ENCODE measurements at regions not wholly inside any gene's neighbourhood (a gene's known extent, or its start where the extent isn't known, plus 50 kb on each side); places are given as distances from the start of the nearest gene placed in this dataset.
A peak's percentile ranks its signal among the peaks of the same experiment; 100 is the strongest.
"Not testable (repeated sequence)": the region's sequence is repeated elsewhere in the genome, so short reads cannot be mapped to it uniquely, and the experiment has no call there.

DNA sequence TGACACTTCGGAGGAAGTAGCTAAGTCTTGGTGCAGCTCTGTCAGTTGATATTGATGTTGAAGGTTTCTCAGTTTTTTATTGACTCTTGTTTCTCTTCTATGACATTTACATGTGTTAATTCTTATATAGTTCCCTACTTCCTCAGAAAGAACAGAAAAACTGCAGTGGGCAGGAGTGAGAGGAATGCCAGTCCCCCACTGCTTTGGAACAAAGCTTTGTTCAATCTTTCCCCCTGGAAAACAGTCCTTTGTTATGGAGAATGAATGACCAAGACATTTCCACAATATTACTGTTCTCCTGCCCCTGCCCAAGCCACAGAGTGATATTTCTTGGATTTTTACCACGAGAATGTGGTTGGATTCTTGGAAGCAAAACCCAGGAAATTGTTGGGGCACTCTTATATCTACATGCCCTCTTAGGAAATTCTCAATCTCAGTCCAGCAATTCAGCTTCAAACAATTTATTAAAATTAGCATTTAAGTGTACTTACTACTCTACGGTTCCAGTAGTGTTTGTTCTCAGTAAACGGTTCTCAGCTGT lies 258.0 kb upstream of the KCND2 start:
- no peak for DNase-seq (ENCODE audit: low read depth)

DNA sequence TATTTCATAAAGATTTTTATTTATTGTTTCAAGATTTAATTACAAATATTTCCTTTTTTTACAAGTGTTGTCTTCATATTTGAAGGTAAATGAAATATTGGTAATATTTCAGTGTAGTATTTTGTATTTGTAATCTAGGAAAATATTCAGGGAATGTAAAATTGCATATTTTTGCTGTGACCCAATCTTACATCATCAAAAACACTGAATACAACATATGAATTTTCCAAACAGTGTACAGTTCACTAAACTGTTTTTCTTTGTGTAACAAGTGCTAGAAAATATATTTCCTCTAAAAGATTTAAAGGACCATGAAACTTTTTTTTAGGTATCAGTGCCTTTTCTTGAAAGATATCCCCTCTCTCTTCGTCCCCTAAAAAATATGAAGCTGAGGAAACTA lies 251.9 kb upstream of the KCND2 start:
- no peak for DNase-seq (ENCODE audit: low read depth)

GRCh38 chr7:120023494-120024167 lies 249.3 kb upstream of the KCND2 start:
- DNase-seq (ENCODE audit: low read depth): no peak

- DNase-seq (ENCODE audit: low read depth): no peak
These were observed 244.3 kb upstream of the KCND2 start for GRCh38 chr7:120028636-120029035.

DNA sequence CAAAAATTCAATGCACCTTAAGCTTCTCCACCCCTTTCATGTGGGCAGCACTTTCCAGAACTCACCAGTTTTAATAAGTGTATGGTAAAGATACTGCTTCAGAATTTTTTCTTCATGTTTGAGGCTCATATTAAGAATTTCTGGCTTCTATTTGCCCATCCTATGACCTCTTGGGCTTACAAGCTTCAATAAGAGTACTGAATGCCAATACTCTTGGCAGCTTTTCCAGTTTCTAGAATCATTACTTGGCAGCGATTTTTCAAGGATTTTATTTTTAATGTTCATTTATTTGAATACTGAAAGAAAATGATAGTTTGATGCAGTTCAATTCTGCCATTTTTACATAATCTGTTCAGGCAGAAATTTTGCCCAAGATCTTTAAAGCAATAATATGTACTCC lies 242.1 kb upstream of the KCND2 start:
- no peak for DNase-seq (ENCODE audit: low read depth)

DNA sequence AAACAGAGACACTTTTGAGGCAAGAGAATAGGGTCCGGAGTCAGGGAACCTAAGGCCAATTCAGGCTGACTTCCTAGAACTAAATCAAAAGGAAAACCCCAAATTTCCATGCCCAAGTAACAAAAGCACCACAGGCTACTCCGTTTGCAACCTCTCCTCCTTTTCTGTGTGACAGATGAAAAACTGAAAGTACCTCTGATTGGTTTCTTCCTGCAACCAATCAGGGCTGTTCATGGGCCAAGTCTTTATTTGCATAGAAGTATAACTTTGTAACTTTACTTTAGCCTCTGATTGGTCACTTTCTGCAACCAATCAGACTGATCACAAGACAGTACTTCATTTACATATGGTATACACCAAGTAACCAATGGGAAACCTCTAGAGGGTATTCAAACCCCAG lies 239.9 kb upstream of the KCND2 start:
- no peak for DNase-seq (ENCODE audit: low read depth)

GRCh38 chr7:120039138-120039537 lies 233.8 kb upstream of the KCND2 start:
- DNase-seq (ENCODE audit: low read depth): no peak

- no peak for DNase-seq (ENCODE audit: low read depth)
These were observed 231.2 kb upstream of the KCND2 start for GRCh38 chr7:120041798-120042197.

- DNase-seq (ENCODE audit: low read depth): no peak
These were observed 229.7 kb upstream of the KCND2 start for GRCh38 chr7:120043250-120043649.

DNA sequence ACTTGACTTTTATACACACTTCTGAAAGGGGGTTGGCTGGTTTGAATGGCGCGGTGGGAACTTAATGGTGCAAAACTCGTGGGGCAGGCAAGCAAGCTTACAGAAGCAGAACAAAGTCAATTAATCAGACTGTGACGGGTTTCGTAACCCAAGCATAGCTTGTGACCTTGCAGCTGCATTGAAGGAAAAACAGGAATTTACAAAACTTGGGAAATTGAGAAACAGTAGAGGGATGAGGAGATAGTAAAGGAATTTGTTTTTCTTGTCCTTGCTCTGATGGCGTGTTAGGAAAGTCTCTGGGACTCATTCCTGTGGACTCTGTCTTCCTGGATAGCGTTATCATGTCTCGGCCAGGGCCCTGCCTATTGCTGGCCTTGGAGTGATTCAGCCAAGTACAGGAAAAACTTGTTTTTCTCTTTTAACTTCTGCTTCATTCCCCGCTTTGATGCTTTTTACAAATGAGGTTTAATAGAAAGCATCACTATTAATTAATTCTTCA lies 220.0 kb upstream of the KCND2 start:
- DNase-seq (ENCODE audit: low read depth): peak; percentile 80

GRCh38 chr7:120053390-120053961 lies 219.5 kb upstream of the KCND2 start:
- DNase-seq (ENCODE audit: low read depth): no peak

DNA sequence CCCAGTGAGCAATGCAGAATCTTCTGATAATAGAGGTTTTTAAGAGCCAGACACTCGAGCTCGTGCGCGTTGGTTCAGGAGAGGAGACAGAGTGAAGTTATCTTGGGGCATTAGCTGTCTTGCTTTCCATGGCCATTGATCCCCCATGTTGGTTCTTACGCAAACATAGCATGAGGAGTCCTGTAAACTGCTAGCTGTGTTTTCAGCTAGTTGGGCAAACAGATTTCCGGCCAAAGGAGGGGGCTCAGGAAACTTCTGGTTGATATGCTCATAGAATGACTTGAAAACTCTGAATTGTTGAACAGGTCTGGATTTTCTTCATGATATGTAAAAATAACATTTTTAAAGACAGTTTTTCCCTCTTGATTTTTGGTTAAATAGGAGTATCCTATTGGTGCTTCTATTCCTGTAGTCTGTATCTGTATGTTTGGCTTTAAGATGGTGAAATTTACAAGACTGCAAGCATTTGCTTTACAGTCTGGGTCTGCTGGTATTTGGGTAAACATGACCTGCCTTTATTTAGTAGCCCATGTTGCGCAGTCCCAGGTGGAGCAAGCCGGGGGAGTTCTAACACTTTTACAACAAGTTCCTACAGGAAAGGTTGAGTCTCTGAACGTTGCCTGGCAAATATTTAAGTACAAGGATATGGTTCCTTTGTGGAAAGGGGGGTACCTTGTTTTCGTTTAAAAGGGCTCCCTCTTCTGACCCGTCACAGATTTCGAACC lies 218.4 kb upstream of the KCND2 start:
- DNase-seq (ENCODE audit: low read depth): no peak

- peak; percentile 49 for DNase-seq (ENCODE audit: low read depth)
These were observed 217.7 kb upstream of the KCND2 start for GRCh38 chr7:120055300-120055699.

GRCh38 chr7:120056227-120056626 lies 216.7 kb upstream of the KCND2 start:
- DNase-seq (ENCODE audit: low read depth): no peak

- no peak for DNase-seq (ENCODE audit: low read depth)
These were observed 213.3 kb upstream of the KCND2 start for GRCh38 chr7:120059641-120060040.

DNA sequence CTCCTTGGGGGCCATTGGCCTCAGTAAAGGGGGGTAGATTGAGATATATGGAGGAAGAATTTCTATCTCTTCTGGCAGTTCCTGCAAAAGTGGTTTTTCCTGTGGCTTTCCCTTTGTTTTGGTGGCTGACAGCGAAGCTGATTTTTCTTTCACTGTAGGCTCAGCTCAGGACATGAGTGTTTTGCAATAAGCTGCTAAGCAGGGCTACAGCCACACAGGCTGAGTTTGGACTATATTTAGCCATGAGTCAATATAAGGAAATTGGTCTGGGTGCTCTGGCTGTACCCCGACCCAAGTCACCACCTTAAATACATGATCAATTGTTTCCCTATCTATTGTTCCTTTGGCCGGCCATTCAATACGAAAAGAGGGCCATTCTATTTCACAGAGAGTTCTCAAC lies 212.7 kb upstream of the KCND2 start:
- no peak for DNase-seq (ENCODE audit: low read depth)

DNA sequence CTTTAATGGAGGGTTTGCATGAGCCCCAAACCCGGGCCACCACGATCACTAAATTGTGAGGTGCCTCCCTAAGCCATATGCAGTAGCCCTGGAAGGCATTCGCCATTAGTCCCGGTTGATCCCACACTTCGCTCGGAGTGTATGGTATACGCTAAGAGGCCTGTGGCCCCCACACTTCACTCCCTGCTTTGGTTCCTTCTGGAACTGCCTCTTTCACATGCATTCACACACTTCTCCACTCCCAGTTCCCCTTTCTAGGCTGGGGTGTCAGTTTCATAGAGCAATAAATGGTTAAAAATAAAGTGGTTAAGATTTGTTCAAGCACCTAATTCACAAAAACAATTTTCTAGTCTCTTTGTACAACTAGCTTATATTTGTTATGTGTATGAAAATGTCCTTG lies 212.1 kb upstream of the KCND2 start:
- no peak for DNase-seq (ENCODE audit: low read depth)

GRCh38 chr7:120064565-120064964 lies 208.4 kb upstream of the KCND2 start:
- no peak for DNase-seq (ENCODE audit: low read depth)

DNA sequence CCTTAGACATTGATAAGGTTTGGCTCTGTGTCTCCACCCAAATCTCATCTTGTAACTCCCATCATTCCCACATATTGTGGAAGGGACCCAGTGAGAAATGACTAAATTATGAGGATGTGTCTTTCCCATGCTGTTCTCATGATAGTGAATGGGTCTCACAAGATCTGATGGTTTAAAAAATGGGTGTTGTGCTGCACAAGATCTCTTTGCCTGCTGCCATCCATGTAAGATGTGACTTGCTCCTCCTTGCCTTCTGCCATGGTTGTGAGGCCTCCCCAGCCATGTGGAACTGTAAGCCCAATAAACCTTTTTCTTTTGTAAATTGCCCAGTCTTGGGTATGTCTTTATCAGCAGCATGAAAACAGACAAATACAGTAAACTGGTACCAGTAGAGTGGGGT lies 206.1 kb upstream of the KCND2 start:
- DNase-seq (ENCODE audit: low read depth): not testable (repeated sequence)

DNA sequence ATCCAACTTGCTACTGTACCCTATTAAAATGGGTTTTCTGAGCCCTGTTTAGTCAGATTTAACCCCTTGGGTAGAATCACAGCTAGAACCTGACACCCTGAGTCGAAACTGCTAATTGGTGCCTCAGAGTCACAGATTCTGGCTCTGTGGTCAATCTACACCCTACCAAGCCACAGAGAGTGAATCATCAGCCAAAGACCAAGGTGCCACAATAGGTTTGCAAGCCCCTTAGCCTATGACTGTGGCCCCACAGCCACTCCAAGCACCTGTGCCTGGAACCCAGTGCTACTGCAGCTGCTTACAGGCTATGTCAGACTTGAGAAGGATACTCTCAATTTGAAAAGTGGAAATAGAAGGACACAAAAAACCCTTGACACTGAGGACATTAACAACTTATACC lies 202.8 kb upstream of the KCND2 start:
- no peak for DNase-seq (ENCODE audit: low read depth)

DNA sequence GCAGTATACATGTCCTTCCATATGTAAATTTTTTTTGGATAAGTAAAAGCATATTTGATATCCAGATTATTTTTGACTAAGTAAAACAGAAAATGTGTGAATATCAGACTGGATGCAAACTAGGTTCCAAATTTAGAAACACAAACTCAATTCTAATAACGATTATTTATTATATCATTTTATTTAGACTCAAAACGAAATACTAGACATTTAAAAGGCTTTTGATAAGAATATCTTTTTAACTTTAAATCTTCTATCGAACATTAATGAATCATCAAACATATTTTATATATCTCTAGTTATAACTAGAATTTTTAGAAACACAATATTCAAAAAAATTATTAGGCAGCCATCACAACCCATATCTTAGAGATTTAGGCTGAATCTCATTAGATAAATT lies 195.2 kb upstream of the KCND2 start:
- no peak for DNase-seq (ENCODE audit: low read depth)

GRCh38 chr7:120079022-120079421 lies 194.0 kb upstream of the KCND2 start:
- DNase-seq (ENCODE audit: low read depth): no peak

GRCh38 chr7:120079704-120080103 lies 193.3 kb upstream of the KCND2 start:
- DNase-seq (ENCODE audit: low read depth): no peak

All from HS-5 (cell line).